ENCODE measurements at regions not wholly inside any gene's neighbourhood (a gene's known extent, or its start where the extent isn't known, plus 50 kb on each side); places are given as distances from the start of the nearest gene placed in this dataset.

- TF ChIP-seq POLR2A (IDR thresholded peaks at IDR 0.05; ENCODE audit: low read length) (no peak), GATA1 (IDR thresholded peaks at IDR 0.05; ENCODE audit: low read depth, low read length) (no peak)
These were observed 112.6 kb downstream of the TMA16 start for GRCh38 chr4:163606896-163607691.

Data from erythroblast (primary cell).